ENCODE measurements at regions not wholly inside any gene's neighbourhood (a gene's known extent, or its start where the extent isn't known, plus 50 kb on each side); places are given as distances from the start of the nearest gene placed in this dataset.
"Not testable (repeated sequence)": the region's sequence is repeated elsewhere in the genome, so short reads cannot be mapped to it uniquely, and the experiment has no call there.

GRCh38 chr2:235228422-235228821, 265.4 kb upstream of the AGAP1 start:
- H3K9me3 Mint-ChIP-seq; H3K4me2 ChIP-seq; DNase-seq (ENCODE audit: low spot score); H3K79me2 ChIP-seq (replicated peaks; ENCODE audit: insufficient read depth); H3K36me3 ChIP-seq (ENCODE audit: insufficient read depth); H3K9me2 ChIP-seq (ENCODE audit: insufficient read depth); H3K27me3 Mint-ChIP-seq (ENCODE audit: insufficient read depth, low read depth, poor library complexity); H3K27ac ChIP-seq (ENCODE audit: low read depth); ATAC-seq; H3K4me1 Mint-ChIP-seq; H3K36me3 Mint-ChIP-seq (ENCODE audit: low read depth); H3K4me3 ChIP-seq; H3K4me1 ChIP-seq (ENCODE audit: insufficient read depth); H4K20me1 ChIP-seq (replicated peaks; ENCODE audit: insufficient read depth); H3F3A ChIP-seq (replicated peaks; ENCODE audit: low read depth); H2AFZ ChIP-seq; H3K27ac Mint-ChIP-seq; H3K27me3 ChIP-seq (ENCODE audit: insufficient read depth); H3K4me3 Mint-ChIP-seq: not testable (repeated sequence)

- Histone ChIP-seq H4K20me1 (replicated peaks; ENCODE audit: insufficient read depth) (no peaks in the 10 kb centered on the region), H3K9me2 (ENCODE audit: insufficient read depth) (no peaks in the 10 kb centered on the region; the same call in 1 of the 2 replicates), H3K79me2 (replicated peaks; ENCODE audit: insufficient read depth) (no peaks in the 10 kb centered on the region), H3K27ac (ENCODE audit: low read depth) (no peak overlapping the region), H3K4me3 (no peak overlapping the region), H2AFZ (no peak overlapping the region), H3K4me2 (no peak overlapping the region), H3K36me3 (ENCODE audit: insufficient read depth) (no peaks in the 10 kb centered on the region), H3F3A (replicated peaks; ENCODE audit: low read depth) (no peaks in the 10 kb centered on the region), H3K4me1 (ENCODE audit: insufficient read depth) (no peaks in the 10 kb centered on the region), H3K27me3 (ENCODE audit: insufficient read depth) (no peaks in the 10 kb centered on the region)
- DNase-seq (ENCODE audit: low spot score) (no peak), ATAC-seq (no peak)
- Mint-ChIP-seq H3K27ac (no peak overlapping the region), H3K9me3 (no peaks in the 10 kb centered on the region), H3K4me1 (no peaks in the 10 kb centered on the region), H3K27me3 (ENCODE audit: insufficient read depth, low read depth, poor library complexity) (peaks cover 4% of the 10 kb centered on the region), H3K4me3 (no peak overlapping the region), H3K36me3 (ENCODE audit: low read depth) (no peaks in the 10 kb centered on the region)
- TF ChIP-seq, protein P1, sequence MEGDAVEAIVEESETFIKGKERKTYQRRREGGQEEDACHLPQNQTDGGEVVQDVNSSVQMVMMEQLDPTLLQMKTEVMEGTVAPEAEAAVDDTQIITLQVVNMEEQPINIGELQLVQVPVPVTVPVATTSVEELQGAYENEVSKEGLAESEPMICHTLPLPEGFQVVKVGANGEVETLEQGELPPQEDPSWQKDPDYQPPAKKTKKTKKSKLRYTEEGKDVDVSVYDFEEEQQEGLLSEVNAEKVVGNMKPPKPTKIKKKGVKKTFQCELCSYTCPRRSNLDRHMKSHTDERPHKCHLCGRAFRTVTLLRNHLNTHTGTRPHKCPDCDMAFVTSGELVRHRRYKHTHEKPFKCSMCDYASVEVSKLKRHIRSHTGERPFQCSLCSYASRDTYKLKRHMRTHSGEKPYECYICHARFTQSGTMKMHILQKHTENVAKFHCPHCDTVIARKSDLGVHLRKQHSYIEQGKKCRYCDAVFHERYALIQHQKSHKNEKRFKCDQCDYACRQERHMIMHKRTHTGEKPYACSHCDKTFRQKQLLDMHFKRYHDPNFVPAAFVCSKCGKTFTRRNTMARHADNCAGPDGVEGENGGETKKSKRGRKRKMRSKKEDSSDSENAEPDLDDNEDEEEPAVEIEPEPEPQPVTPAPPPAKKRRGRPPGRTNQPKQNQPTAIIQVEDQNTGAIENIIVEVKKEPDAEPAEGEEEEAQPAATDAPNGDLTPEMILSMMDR (conservative IDR thresholded peaks at IDR 0.05; ENCODE audit: low read depth in 2 of 2) = no peak
- no peak for TF ChIP-seq ZNF331 (CRISPR knock-in tag; IDR thresholded peaks at IDR 0.05; ENCODE audit: low read depth)
- no peak for TF ChIP-seq EZH2 (IDR thresholded peaks at IDR 0.05; ENCODE audit: low read depth, unreplicated experiment)
Observed at GRCh38 chr2:235229236-235229635, 264.6 kb upstream of the AGAP1 start.

GRCh38 chr2:235230821-235231601, 262.8 kb upstream of the AGAP1 start:
- no peaks in the 10 kb centered on the region for H3K9me3 Mint-ChIP-seq
- no peak overlapping the region for H3K4me3 ChIP-seq
- H3K27me3 Mint-ChIP-seq (ENCODE audit: insufficient read depth, low read depth, poor library complexity) = peaks cover 4% of the 10 kb centered on the region
- H3K27me3 ChIP-seq (ENCODE audit: insufficient read depth) = no peaks in the 10 kb centered on the region
- no peaks in the 10 kb centered on the region for H3K79me2 ChIP-seq (replicated peaks; ENCODE audit: insufficient read depth)
- no peaks in the 10 kb centered on the region for H3F3A ChIP-seq (replicated peaks; ENCODE audit: low read depth)
- no peak for ATAC-seq
- H3K9me2 ChIP-seq (ENCODE audit: insufficient read depth) = no peaks in the 10 kb centered on the region
- H3K4me1 ChIP-seq (ENCODE audit: insufficient read depth) = no peaks in the 10 kb centered on the region
- H3K36me3 Mint-ChIP-seq (ENCODE audit: low read depth) = no peaks in the 10 kb centered on the region
- H3K36me3 ChIP-seq (ENCODE audit: insufficient read depth) = no peaks in the 10 kb centered on the region
- H3K27ac ChIP-seq (ENCODE audit: low read depth) = no peak overlapping the region
- H3K27ac Mint-ChIP-seq = no peak overlapping the region
- no peak overlapping the region for H3K4me3 Mint-ChIP-seq
- H3K4me1 Mint-ChIP-seq = no peaks in the 10 kb centered on the region
- DNase-seq (ENCODE audit: low spot score) = no peak
- no peak overlapping the region for H2AFZ ChIP-seq
- H4K20me1 ChIP-seq (replicated peaks; ENCODE audit: insufficient read depth) = no peaks in the 10 kb centered on the region
- H3K4me2 ChIP-seq = no peak overlapping the region
- no peak for TF ChIP-seq CREB1 (CRISPR knock-in tag; IDR thresholded peaks at IDR 0.05; ENCODE audit: low read depth)
- TF ChIP-seq, protein P2, sequence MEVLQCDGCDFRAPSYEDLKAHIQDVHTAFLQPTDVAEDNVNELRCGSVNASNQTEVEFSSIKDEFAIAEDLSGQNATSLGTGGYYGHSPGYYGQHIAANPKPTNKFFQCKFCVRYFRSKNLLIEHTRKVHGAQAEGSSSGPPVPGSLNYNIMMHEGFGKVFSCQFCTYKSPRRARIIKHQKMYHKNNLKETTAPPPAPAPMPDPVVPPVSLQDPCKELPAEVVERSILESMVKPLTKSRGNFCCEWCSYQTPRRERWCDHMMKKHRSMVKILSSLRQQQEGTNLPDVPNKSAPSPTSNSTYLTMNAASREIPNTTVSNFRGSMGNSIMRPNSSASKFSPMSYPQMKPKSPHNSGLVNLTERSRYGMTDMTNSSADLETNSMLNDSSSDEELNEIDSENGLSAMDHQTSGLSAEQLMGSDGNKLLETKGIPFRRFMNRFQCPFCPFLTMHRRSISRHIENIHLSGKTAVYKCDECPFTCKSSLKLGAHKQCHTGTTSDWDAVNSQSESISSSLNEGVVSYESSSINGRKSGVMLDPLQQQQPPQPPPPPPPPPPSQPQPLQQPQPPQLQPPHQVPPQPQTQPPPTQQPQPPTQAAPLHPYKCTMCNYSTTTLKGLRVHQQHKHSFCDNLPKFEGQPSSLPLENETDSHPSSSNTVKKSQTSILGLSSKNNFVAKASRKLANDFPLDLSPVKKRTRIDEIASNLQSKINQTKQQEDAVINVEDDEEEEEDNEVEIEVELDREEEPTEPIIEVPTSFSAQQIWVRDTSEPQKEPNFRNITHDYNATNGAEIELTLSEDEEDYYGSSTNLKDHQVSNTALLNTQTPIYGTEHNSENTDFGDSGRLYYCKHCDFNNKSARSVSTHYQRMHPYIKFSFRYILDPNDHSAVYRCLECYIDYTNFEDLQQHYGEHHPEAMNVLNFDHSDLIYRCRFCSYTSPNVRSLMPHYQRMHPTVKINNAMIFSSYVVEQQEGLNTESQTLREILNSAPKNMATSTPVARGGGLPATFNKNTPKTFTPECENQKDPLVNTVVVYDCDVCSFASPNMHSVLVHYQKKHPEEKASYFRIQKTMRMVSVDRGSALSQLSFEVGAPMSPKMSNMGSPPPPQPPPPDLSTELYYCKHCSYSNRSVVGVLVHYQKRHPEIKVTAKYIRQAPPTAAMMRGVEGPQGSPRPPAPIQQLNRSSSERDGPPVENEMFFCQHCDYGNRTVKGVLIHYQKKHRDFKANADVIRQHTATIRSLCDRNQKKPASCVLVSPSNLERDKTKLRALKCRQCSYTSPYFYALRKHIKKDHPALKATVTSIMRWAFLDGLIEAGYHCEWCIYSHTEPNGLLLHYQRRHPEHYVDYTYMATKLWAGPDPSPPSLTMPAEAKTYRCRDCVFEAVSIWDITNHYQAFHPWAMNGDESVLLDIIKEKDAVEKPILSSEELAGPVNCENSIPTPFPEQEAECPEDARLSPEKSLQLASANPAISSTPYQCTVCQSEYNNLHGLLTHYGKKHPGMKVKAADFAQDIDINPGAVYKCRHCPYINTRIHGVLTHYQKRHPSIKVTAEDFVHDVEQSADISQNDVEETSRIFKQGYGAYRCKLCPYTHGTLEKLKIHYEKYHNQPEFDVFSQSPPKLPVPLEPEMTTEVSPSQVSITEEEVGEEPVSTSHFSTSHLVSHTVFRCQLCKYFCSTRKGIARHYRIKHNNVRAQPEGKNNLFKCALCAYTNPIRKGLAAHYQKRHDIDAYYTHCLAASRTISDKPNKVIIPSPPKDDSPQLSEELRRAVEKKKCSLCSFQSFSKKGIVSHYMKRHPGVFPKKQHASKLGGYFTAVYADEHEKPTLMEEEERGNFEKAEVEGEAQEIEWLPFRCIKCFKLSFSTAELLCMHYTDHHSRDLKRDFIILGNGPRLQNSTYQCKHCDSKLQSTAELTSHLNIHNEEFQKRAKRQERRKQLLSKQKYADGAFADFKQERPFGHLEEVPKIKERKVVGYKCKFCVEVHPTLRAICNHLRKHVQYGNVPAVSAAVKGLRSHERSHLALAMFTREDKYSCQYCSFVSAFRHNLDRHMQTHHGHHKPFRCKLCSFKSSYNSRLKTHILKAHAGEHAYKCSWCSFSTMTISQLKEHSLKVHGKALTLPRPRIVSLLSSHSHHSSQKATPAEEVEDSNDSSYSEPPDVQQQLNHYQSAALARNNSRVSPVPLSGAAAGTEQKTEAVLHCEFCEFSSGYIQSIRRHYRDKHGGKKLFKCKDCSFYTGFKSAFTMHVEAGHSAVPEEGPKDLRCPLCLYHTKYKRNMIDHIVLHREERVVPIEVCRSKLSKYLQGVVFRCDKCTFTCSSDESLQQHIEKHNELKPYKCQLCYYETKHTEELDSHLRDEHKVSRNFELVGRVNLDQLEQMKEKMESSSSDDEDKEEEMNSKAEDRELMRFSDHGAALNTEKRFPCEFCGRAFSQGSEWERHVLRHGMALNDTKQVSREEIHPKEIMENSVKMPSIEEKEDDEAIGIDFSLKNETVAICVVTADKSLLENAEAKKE (CRISPR knock-in tag; IDR thresholded peaks at IDR 0.05) = no peak
- no peak for TF ChIP-seq ETS1 (IDR thresholded peaks at IDR 0.05)
- TF ChIP-seq EZH2phosphoT487 (IDR thresholded peaks at IDR 0.05; ENCODE audit: unreplicated experiment) = no peak
- TF ChIP-seq ZNF331 (CRISPR knock-in tag; IDR thresholded peaks at IDR 0.05; ENCODE audit: low read depth) = no peak

All from GM23338 (cell line).